ENCODE measurements at regions not wholly inside any gene's neighbourhood (a gene's known extent, or its start where the extent isn't known, plus 50 kb on each side); places are given as distances from the start of the nearest gene placed in this dataset.
"Not testable (repeated sequence)": the region's sequence is repeated elsewhere in the genome, so short reads cannot be mapped to it uniquely, and the experiment has no call there.

- no peak for DNase-seq (ENCODE audit: low read depth)
- no peak overlapping the region for H3K4me3 ChIP-seq (ENCODE audit: low read depth, low read length)
- TF ChIP-seq CTCF (IDR thresholded peaks at IDR 0.05; ENCODE audit: low read depth, low read length, missing control alignments), result no peak
Measured at GRCh38 chr6:11424395-11425034, 113.0 kb upstream of the TMEM170B start.

GRCh38 chr6:11423667-11424066 lies 113.9 kb upstream of the TMEM170B start:
- no peak for TF ChIP-seq CTCF (IDR thresholded peaks at IDR 0.05; ENCODE audit: low read depth, low read length, missing control alignments)
- DNase-seq (ENCODE audit: low read depth), result no peak
- H3K4me3 ChIP-seq (ENCODE audit: low read depth, low read length), result no peak overlapping the region

GRCh38 chr6:11423072-11423471 lies 114.5 kb upstream of the TMEM170B start:
- no peak for DNase-seq (ENCODE audit: low read depth)
- TF ChIP-seq CTCF (IDR thresholded peaks at IDR 0.05; ENCODE audit: low read depth, low read length, missing control alignments), result no peak

GRCh38 chr6:11419763-11420453 lies 117.6 kb upstream of the TMEM170B start:
- no peak overlapping the region for H3K4me3 ChIP-seq (ENCODE audit: low read depth, low read length)
- no peak for DNase-seq (ENCODE audit: low read depth)
- no peak for TF ChIP-seq CTCF (IDR thresholded peaks at IDR 0.05; ENCODE audit: low read depth, low read length, missing control alignments)

More at GRCh38 chr6:11423072-11423471, 114.5 kb upstream of the TMEM170B start:
- H3K4me3 ChIP-seq (ENCODE audit: low read depth, low read length), result no peak overlapping the region

- no peak overlapping the region for H3K4me3 ChIP-seq (ENCODE audit: low read depth, low read length)
- no peak for DNase-seq (ENCODE audit: low read depth)
- TF ChIP-seq CTCF (IDR thresholded peaks at IDR 0.05; ENCODE audit: low read depth, low read length, missing control alignments), result no peak
Measured at GRCh38 chr6:11418290-11418905, 119.2 kb upstream of the TMEM170B start.

- H3K4me3 ChIP-seq (ENCODE audit: low read depth, low read length), result no peak overlapping the region
- DNase-seq (ENCODE audit: low read depth), result no peak
- TF ChIP-seq CTCF (IDR thresholded peaks at IDR 0.05; ENCODE audit: low read depth, low read length, missing control alignments), result no peak
Measured at GRCh38 chr6:11416936-11417576, 120.5 kb upstream of the TMEM170B start.

GRCh38 chr6:11416099-11416935 lies 121.2 kb upstream of the TMEM170B start:
- DNase-seq (ENCODE audit: low read depth); H3K4me3 ChIP-seq (ENCODE audit: low read depth, low read length): not testable (repeated sequence)

Data from GM12864 (cell line).